Hippocampal formation (tissue), 2 donors: ENCODE measurements at regions not wholly inside any gene's neighbourhood (a gene's known extent, or its start where the extent isn't known, plus 50 kb on each side); places are given as distances from the start of the nearest gene placed in this dataset.
"Not testable (repeated sequence)": the region's sequence is repeated elsewhere in the genome, so short reads cannot be mapped to it uniquely, and the experiment has no call there.

Source experiments
- DNase-seq, 2 donors: peaks; one replicate each; lab custom pipeline; 2025; lab: John Stamatoyannopoulos, UW

DNA sequence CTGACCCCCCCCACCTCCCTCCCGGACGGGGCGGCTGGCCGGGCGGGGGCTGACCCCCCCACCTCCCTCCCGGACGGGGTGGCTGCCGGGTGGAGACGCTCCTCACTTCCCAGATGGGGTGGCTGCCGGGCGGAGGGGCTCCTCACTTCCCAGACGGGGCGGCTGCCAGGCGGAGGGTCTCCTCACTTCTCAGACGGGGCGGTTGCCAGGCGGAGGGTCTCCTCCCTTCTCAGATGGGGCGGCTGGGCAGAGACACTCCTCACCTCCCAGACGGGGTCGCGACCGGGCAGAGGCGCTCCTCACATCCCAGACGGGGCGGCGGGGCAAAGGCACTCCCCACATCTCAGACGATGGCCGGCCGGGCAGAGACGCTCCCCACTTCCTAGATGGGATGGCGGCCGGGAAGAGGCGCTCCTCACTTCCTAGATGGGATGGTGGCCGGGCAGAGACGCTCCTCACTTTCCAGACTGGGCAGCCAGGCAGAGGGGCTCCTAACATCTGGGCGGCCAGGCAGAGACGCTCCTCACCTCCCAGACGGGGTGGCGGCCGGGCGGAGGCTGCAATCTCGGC, 597.6 kb downstream of the ZEB2 start:
- DNase-seq: not testable (repeated sequence)

GRCh38 chr2:143918465-143918989, 601.4 kb downstream of the ZEB2 start:
- no peak for DNase-seq

DNA sequence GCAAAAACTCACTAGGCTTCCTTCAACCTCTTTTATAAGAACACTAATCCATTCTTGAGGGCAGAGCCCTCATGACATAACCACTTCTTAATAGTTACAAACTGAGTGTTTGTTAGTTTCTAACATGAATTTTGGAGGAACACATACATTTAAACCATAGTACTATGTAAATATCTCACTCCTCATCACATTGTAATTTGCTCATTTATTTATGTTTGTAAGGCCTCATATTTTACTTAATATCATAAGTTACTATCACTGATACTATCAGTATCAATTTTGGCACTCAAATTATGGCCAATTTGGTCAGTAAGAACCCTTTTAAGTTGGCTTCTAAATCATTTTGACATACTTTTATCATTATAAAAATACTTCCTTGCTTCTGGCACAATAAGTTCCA, 603.1 kb downstream of the ZEB2 start:
- no peak for DNase-seq

- no peak for DNase-seq
Observed at GRCh38 chr2:143909577-143910353, 610.2 kb downstream of the ZEB2 start.

DNA sequence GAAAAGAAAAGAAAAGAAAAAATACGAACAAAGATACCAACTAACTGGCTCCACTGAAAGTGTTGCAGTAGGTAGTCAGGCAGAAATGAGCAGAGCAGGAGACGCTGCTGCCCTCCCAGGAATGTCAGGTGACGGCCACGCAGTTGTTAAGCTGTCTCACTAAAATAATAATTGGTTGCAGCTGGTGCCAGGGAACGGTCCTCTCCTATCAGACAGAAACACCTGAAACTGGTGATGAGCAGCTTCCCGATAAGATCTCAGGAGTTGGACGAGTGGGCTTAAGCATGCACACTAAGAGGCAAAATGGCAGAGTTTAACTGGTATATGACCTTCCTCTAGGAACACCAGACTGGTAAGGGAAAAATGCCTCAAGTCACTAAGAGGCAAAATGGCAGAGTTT, 611.1 kb downstream of the ZEB2 start:
- no peak for DNase-seq

- no peak for DNase-seq
Observed at GRCh38 chr2:143907801-143908200, 612.1 kb downstream of the ZEB2 start.

DNA sequence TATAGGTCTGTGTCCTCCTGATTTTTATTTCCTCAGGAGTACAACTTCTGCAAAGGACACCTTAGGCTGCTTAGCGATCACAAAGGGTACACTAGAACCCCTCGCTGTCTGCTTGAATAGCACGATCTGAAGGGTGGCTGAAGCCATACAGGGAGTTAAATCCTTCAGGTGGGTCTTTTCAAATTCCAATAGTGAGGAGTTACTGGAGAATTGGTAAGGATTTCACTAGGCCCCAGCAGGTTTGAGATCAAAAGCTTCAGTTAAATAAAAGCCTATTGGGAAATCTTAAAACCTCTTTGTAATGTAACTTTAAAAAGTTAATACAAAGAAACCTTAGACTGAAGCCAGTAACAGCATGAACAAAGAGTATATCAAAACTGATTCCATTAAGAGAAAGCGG, 613.1 kb downstream of the ZEB2 start:
- no peak for DNase-seq

GRCh38 chr2:143905587-143905986, 614.3 kb downstream of the ZEB2 start:
- no peak for DNase-seq

DNA sequence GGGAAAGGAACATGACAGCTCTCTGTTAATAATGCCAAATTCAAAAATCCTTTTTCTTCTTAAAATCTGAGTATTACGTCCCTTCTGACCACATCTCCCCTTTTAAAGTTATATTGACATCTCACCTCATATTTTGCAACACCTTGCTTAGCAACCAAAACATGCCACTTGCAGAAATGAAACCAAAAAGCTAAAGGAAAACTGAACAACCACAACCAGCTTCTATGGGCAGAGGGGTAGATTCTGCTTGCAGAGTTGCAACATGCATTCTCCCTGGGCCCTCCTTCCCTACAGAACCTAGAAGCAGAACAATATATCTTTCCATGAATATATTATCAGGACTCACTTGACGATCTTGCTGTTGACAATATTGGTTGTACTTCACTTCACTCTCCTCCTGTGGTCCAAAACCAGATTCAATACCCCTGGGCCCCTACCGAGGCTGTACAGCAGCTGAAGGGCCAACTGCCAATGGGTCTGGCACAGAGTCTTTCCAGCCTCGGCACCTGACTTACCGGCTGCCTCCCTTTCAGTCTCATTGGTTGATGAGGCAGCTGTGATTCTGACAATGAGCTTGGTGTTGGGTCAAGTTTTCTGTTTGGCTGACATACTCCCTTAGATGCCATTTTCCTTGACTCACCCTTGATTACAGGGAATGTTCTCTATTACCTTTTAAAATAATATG, 616.6 kb downstream of the ZEB2 start:
- no peak for DNase-seq

GRCh38 chr2:143901185-143901842, 618.6 kb downstream of the ZEB2 start:
- no peak for DNase-seq

- no peak for DNase-seq
Observed at GRCh38 chr2:143899987-143900386, 619.9 kb downstream of the ZEB2 start.

GRCh38 chr2:143893371-143893770, 626.5 kb downstream of the ZEB2 start:
- DNase-seq: no peak

DNA sequence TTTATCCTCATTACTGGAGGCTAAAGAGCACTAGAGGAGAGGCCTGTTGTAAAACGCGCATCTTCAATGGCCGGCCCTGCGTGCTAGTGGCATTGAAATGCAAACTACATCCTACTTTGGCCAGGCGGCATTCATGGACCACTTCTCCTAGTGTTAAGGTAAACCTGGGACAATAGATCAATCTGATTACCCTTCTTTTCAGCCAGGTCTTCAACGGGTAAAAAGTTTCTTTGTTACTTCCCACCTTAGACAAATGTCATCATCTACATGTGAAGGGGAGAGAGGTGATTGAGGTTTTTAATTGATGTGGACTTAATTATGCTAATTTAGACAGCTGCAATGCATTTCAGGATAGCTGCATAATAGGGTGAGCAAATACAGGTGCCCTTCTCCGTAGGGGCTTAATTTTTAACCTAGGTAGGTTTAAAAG, 628.0 kb downstream of the ZEB2 start:
- DNase-seq: no peak

DNA sequence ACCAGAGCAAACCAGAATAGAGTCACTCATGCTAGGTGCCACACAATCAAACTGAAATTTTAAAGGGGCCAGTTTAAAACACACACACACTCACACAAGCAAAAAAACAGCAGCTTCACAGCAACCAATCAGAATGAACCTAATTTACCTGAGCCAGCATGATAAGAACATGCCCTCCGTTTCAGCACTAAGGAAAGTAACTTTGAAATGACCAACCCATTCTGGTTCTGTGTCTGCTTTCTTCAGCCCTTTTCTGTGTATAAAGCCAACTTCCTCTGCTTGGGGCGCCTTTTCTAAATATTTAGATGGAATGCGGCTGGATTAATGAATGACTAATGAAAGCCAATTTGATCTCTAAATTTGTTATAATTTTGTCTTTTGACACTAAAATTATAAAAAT, 629.1 kb downstream of the ZEB2 start:
- DNase-seq: no peak

GRCh38 chr2:143889216-143889615, 630.7 kb downstream of the ZEB2 start:
- DNase-seq: no peak

DNA sequence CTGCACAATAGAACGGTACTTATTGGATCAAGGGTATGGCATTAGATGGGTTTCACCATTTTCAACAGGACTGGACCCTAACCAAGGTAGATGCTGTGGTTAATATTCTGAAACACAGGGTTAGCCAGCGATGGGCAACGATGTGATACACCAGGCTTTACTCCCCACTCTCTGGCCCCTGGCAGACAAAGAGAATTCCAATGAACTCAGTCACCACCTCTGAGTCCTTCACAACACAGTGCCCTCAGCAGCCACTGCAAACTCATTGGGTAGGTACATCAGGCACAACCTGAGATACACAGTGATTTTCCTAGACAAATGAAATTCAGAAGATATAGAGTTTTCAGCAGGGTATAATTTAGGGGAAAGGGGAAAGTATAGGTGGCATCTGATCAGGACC, 634.5 kb downstream of the ZEB2 start:
- no peak for DNase-seq

- no peak for DNase-seq
Observed at GRCh38 chr2:143881246-143881645, 638.7 kb downstream of the ZEB2 start.

DNA sequence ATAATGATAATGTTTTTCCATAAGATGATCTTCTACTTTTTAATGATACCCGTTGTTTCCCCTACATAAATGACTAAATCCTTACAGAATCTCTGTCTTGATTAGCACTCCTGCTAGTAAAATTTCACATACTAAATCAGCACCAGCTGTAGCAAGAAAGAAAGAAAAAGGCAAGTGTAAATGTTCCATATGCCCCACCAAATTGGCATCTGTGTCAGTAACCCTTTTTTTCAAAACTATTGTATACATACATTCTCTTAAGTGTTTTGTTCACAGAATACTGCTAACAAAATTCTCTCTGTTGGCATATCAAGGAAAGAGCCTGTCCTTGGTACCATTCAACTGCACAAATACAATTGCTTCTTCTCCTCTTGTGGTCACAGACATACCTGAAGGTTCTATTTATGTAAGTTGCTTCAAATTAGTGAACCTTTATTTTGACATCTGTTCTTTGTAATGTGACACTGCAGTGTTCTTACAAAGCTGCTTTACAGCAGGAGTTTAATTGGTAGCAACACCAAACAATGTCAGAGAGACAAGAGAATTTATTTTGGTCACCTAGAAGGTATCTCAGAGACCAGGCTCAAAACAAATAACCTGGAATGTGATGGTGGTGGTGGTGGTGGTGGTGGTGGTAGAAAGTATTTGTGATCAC, 641.9 kb downstream of the ZEB2 start:
- DNase-seq: no peak

GRCh38 chr2:143877056-143877455, 642.9 kb downstream of the ZEB2 start:
- DNase-seq: no peak

DNA sequence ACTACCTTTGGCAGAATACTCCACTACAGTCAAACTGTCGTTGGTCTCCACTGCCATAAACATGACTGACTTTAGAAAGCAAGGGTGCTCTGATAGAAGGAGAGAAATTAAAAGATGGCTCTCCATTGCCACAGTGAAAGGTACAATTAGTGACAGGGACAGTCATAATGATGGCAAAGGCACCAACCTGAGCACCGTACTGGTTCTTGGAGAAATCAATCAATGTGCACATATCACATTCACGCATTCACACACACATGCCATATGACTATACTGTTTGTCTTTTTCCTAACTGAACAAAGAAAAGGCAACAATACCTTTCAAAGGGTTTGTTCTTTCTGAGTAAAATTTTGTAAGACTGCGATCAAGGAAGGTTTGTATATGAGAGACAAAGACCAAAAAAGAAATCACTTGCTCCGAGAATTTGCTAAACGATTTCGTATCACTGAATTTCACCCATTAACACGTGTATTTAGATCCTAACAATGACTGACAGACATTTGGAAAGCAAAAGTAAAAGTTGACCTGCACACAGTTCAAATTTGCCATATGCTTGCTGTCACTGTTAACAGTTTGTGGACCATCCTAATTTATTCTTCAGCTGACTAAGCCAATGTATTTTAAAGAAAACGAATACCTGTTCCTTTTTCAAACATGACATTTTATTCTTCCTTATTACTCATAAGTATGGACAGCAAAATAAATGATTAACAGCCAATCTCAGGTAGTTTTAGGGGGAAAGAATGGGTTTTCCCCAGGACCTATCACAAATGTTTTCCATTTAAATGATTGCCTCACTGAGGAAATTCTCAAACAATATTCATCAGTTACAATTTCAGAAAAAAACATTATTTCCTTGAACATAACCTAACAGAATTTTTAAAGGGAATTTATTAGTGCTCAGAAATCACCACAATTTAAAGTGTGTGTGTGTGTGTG, 644.4 kb downstream of the ZEB2 start:
- DNase-seq: no peak

DNA sequence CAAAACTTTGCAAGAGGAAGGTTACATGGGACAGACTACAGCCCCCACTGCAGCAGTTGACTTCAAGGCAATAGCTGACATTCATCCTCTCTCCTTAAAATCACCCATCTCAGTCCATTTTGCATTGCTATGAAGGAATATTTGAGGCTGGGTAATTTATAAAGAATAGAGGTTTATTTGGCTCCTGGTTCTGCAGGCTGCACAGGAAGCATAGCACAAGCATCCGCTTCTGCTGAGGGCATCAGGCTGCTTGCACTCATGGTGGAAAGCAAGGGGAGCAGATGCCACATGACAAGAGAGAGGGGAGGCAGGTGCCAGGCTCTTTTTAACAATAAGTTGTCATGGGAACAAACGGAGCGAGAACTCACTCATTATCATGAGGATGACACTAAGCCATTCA, 646.0 kb downstream of the ZEB2 start:
- no peak for DNase-seq
